SHP77 treated with DMSO at 0.1 percent for 48 hours (cell line): ENCODE measurements at regions not wholly inside any gene's neighbourhood (a gene's known extent, or its start where the extent isn't known, plus 50 kb on each side); places are given as distances from the start of the nearest gene placed in this dataset.

Source experiments
- DNase-seq: peaks from one replicate; lab custom pipeline; 2025; lab: John Stamatoyannopoulos, UW

DNA sequence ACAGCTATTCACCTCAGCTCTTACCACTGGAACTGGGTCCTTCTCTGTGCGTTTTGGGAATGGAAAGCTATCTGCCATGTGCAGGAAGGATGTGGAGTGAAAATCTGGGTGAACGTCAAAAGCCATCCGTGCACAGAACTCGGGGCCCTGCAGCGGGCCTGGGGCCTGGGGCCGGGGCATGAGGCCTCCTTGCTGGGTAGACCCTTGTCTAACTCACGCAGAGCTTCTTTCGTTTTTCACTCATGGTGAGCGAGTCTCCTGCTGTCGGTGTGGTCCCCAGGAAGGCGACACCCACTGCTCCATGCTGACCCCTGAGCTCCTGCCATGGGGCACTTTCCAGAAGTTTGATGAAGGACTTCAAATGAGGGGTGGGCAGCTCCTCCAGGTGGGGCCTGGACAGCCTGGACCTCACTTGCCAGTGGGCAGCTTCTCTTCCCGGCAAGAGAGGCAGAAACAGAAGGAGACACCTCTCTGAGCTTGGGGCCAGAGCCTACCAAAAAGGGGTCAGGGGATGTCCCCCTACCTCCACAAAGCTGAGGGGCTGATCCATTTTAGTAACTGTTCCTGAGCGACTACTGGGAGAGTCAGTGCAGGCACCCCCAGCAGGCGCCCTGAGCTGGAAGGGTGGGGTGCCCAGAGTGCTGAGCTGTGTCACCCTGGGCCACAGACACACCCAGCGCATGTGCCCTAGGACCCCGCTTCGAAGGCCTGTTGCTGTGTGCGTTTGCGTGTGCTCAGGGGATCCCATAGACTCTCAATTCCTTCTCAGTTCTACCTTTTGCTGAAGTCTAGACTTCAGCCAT lies 117.7 kb upstream of the HDAC4 start:
- no peak for DNase-seq

DNA sequence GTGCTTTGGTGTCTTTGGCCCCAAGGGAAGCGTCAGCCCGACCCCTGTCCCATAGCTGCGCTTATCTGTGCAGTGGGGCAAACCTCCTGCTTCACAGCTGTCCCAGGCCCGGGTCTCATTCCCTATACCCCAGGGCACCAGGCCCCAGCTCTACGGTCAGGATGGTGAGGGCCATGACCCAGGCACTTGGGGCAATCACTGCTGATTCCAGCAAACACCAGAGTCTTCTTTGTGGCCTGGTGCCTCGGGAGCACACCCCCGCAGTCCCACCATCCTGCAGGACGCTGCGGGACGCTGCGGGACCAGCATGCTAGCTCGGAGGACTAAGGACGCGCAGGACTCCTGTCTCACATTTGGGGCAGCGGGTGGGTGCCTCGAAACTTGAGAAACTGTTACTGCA lies 116.9 kb upstream of the HDAC4 start:
- DNase-seq, result no peak

DNA sequence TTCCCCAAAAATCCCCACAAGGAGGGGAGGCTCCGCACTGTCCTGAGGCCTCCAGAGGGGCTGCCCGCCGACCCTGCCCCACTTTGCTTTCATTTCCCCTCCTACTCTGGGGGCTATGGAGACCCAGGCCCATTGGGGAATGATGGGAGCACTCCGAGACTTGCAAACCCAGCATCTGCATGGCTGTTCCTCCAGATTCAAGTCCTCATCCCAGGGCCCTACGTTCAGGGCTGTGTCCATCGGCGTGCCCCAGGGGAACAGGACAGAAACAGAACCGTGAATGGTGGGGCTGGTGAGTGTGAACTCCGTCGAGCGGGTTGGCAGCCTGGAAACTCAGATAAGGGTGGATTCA lies 116.1 kb upstream of the HDAC4 start:
- DNase-seq, result no peak

DNA sequence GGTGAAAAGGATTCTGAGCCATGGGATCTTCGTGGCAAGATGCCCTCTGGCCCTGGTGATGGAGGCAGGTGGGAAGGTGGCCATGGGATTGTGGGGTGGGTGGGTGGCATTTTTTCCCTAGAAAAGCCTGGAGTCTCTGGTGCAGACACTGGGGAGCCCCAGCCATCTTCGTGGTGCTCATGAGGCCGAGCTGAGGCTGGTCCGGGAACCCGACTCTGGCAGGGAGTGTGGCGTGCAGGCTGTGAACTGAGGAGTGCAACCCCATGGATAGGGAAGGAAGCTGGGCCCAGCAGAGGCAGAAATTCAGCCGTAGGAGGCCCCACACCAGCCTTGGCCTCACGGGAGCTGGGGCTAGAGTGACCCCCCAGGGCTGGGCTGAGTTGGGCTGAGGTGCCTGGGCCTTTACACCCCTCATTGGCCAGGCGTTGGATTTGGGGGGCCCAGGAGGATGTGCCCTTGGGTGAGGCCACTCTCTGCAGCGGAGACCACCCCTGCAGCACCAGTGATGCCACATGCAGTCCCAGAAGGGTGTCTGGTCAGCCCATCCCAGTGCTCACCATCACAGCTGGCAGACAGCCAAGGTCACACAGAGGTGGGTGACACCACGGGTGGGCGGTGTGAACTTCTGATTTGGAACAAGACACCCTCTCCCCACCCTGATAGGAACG lies 115.6 kb upstream of the HDAC4 start:
- DNase-seq, result no peak

DNA sequence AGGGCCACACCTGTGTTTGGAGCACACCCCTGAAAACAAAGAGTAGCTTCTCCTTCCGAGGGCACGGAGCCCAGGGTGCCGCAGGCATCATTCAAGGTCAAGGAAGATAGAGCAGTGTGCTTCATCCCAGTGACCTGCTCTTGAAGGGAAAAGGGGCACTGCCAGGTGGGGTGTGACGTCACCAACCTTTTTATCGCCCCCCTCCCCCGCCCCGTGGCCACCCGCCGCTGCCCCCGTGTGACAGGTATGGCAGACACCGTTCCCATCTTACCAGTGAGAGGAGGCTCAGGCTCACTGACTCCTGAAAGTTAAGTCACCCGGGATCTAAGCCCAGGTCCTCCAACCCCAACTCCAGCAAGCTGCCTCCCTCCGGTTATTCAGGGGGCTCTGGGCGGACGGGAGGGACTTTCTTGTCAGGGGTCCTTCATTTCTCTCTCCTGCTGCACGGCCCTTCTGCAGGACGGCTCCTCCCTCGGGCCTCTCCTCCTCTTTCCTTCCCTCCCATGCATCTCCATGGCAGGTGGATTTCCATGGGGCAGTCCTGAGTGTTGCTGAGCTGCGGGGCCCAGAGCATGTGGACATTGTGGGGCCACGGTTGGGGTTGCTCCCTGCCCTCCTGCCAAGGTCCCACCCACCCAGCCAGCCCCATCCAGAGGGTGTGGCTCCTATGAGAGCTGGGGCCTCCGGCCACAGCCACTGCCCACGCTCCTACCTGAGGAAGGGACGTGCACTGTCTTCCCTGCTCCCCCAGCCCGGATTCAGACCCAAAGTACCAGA lies 114.1 kb upstream of the HDAC4 start:
- no peak for DNase-seq

DNA sequence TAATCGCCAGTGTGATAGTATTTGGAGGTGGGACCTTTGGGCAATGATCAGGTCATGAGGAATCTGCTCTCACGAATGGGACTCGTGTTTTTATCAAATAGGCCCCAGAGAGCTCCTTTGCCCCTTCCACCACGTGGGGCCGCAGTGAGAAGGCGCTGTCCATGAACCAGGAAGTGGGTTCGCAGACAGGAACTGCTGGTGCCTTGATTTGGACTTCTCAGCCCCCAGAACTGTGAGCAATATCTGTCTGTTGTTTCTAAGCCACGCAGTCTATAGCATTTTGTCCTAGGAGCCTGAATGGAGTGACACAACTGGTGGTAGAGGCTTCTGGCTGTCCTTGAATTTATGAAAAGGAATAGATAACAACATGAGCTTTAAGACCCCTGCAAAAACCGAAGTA lies 111.2 kb upstream of the HDAC4 start:
- no peak for DNase-seq

DNA sequence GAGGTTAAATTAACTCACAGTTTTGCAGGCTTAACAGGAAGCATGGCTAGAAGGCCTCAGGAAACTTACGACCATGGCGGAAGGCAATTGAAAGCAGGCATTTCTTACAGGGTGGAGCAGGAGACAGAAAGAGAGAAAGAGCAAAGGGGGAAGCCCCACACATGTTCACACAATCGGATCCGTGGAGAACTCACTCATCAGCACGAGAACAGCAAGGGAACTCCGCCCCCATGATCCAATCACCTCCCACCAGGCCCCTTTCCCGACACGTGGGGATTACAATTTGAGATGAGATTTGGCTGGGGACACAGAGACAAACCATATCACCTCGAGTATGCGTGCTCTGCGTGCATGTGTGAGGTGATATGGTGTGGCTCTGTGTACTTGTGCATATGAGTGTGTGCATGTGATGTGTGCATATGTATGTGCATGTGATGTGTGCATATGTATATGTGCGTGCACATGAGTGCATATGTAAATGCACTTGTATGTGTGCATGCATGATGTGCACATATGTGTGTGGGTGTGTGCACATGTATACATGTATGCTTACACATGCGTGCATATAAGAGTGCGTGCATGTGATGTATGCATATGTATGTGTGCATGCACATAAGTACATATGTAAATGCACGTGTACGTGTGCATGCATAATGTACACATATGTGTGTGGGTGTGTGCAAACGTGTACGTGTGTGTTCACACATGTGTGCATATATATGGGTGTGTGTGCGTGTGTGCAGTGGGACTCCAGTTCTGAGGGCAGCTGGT lies 108.7 kb upstream of the HDAC4 start:
- no peak for DNase-seq

DNA sequence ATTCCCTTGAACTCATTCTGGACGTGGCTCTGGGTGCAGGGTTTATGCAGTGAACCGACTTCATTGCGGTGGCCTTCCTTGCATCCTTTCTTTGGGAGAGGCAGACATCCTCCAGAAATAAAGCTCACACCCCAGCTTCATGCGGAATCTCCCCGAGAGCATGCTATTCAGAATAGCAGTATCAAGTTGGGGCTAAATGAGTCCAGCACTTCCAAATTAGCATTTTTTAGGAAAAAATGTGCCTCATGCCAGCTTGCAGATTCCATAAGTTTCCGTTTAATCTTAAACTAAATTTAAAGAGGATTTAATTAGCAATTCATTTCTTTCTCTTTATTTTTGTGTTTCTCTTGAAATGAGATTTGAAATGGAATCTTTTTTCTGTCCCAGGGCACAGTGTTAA lies 107.4 kb upstream of the HDAC4 start:
- DNase-seq, result no peak

DNA sequence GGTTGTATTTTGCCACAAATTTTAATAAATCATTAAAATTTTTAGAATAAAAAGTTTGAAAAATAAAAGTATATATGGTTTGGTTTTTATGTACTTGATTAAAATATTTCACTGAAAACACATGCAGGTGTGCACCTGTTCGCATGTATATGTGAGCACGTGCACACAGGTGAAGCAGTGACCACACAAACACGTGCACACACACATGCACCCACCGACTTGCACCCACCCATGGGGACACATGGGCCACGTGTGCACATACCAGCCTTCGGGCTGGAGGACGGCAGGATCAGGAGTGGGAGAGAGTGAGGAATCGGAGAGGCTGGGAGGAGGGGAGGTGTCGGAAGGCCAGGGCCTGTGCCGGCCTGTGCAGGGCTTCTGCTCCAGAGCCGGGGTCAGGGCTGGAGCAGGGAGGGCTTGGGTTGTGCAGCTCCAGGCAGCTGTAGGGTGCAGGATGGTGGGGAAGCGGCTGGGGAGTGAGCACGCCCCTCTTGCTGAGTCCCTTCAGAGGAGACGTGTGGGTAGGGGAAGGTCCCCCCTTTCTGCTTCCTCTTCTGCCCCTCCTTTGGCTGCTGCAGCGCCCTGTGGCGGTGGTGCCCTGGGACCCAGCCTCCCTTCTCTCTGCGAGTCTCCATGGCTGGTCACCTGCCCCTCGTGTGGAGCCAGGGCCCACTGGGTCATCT lies 106.9 kb upstream of the HDAC4 start:
- DNase-seq, result no peak

DNA sequence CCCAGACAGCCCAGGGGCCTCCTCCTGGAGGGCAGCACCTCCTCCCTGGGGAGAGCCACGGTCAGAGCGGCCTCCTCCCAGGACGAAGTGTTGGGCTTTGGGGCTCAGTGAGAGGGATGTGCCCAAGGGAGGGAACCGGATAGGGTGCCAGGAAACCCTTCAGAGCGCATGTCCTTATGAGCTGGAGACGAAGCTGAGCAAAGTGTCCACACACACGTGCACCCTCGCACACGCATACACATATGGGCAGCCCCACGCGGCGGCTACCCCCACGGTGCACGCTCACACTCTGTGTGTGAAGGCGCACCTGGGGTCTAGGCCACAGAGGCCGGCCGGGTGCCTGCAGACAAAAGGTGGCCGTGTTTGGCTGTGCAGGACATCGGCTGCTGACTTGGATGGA lies 106.1 kb upstream of the HDAC4 start:
- no peak for DNase-seq

DNA sequence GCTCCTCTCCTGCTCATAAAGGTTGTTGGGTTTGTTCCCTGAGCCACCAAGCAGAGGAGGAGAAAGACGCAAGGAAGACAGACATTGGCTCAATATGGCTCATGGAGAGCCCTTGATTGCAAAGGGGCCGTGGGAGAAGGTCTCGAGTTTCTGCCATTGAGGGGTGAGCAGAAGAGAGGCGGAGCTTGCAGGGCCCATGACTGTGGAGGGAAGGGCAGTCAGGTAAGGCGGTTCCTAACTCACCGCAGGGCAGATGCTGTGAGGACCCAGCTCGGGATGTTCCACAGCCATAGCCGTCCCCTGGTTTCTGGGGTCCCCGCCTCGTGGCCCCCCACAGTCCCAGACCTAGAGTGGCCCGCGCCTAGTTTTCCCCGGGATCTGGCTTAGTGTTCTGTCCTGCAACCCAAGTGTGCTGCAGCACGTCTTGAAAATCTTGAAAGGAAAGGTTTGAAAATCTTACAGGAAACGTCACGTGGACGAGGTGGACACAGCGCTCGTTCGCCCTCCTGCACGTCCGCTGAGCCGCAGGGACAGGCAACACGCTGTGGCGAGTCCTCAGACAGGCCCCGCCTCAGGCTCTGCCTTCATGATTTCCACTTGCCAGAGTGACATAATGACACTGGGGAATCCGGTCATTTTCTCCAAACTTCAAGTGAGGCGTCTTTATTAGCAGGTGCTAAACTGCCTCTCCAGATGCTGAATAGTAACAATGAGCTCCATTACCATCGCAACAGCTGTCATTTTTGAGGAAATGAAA lies 105.5 kb upstream of the HDAC4 start:
- DNase-seq, result no peak

DNA sequence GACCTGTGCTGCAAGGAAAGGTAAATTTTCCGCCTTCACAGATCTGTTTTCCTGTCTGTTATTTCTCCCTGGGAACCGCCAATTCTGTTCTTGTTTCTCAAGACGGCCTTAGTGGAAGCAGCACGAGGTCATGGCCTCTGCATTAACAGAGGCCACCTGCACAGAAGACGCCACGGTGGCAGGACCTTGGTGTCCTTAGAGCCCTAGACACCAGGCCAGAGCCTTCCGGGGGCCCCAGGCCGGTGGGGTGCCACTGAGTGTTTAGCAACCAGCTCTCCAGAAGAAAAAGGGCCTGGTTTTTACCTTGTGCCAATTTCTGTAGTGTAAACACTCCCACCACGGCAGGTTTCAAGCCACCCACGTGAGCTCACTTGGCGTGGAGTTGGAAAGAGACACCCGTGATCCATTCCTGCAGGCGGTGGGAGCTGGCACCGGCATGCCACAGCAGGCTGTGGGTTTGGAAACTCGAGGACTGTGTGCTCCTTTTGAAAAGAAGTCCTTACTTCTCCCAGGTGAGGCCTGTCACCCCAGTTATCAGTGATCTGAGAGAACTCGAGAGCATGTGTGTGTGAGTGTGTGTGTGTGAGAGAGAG lies 103.9 kb upstream of the HDAC4 start:
- DNase-seq, result no peak

DNA sequence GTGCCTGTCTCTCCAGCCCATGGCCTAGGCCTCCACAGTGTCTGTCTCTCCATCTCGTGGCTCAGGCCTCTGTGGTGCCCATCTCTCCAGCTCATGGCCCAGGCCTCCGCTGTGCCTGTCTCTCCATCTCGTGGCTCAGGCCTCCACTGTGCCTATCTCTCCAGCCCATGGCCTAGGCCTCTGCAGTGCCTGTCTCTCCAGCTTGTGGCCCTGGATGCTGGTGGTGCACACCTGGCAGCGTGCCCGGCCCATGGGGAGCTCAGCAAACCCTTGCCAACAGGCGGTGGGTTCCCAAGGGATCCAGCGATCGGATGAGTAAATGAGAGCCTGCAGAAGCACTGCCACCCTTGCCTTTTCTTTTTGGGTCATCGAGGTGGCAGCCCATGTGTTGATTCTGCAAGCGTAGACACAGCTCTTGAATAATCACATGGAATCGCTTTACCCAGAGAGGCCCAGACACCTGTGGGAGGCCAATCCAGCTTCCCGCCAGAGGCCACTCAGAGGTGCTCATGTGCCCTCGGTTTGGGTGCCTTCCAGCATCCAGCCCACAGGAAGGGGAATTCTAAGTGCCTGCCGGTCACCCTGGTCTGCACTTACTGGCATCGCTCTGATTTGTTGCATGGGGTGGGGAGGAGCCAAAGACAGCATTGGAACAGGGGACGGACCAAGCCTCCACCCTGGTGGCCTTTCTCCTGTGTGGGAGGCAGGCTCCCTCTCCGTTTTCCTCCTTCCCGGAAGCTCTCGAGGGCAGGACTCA lies 101.8 kb upstream of the HDAC4 start:
- DNase-seq, result peak; percentile 58

DNA sequence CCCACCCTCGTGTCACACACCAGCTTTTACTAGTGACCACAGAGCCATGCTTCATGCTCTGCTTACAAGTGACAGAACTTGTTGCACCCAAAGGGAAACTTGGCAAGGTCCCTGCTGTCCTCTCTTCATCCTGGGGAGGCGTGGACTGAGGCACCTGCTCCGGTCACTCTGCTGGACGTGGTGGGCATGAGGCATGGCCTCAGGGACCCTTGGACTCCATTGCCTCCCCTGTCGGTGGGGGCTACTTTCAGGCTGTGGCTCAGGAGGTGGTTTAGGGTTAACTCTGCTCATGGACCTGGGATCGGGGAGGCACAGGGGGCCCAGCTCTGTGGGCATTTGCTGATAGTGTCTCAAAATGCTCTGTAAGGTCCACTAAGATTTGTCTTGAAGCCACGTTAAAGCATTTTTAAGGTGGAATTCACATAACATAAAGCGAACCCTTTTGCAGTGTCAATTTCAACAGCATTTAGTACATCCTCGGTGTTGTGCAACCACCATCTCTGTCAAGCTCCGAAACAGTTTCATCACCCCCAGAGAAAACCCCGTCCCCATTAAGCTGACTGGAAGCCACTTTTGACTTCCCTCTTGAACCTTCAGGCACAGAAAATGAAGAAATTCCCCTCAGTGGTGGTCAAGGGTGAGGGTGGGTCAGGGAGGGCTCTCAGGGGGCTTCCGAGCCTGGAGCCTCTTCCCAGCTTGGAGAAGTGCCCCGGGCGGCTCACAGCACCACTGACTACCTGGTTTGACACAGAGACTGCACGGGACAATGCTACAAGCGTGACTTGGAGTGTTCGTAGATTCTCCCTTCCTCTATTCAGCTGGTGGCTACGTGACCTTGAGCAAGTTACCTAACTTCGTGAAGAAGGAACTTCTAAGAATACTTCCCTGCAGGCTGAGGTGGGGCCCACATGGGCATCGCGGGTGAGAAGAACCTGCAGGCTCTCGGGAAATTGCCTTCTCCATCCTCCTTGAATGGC lies 100.0 kb upstream of the HDAC4 start:
- DNase-seq, result no peak

DNA sequence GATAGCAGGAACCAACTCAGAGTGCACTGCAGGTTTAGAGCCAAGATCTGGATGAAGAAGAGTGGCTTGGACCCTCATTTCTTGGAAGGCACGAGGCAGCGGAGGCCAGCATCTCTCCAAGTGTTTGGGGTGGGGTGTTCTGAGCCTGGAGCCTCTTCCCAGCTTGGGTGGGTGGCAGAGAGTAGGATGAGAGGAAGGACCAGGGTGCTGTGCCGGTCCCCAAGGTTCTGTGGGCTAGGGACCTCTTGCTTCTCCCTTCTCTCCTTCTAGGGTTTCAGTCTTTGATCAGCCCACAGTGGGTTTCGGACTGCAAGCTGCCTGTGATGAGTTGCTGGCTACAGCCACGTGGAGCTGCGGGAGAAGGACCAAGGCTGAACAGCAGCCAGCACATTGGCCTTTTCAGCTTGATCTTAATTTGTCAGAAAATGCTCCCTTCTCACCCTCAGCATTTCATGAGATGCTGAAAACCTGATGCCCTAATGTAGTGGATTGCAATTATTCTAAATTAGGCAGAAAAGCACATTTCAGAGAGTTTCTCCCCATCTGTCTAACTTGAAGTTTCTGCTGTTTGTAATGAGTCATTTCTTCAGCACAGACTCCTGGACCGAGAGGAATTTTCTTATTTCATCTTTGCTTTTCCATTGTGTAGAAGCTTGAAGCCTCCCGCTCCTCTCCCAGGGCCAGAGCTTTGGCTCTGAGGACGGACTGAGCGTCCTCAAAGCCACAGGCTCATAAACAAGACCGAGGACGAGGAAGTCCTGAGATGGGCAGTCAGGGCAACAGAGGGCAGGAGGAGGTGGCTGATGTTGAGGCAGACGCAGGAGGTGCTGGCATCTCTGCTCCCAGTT lies 99.1 kb upstream of the HDAC4 start:
- no peak for DNase-seq

DNA sequence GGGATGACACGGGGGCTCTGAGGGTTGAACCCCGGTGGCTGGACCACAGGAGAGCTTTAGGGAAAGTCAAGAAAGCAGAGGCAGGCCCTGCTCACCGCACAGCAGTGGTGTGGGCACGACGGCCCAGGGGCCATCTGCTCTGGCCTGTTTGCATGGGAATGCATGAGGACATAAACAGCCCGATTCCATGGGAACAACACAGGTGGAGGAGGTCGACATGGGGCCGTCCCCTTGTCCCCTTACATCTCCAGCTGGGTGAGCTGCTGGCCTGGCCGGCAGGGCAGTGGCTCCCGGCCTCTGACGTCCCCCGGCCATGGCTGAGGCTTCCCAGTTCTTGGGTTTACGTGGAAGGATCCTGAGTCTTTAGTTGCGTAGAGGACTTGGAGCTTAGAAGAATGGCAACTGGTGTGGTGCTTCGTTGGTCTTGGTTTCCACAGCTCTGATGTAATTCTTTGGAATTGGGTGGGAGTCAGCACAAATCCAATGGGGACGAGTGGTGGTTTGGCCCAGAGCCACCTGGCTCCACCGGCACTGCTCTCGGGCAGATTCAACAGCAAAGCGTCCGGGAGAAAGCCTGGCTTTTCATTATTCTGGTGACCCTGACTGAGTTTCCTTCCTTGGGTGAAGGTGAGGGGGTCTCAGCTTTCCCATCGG lies 98.3 kb upstream of the HDAC4 start:
- DNase-seq, result no peak

DNA sequence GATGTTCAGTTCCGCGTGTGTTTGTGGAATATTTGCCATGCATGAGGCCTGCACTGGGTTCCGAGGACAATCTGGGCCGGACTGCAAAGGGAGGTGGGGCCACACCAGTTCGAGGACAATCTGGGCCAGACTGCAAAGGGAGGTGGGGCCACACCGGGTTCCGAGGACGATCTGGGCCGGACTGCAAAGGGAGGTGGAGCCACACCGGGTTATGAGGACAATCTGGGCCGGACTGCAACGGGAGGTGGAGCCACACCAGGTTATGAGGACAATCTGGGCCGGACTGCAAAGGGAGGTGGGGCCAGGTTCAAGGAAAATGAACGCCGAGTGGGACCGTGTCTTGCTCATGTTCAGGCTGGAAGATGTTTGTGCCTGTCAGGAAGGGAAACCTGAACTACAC lies 97.8 kb upstream of the HDAC4 start:
- DNase-seq, result no peak
